Lower leg skin (tissue), 3 donors: ENCODE measurements at regions not wholly inside any gene's neighbourhood (a gene's known extent, or its start where the extent isn't known, plus 50 kb on each side); places are given as distances from the start of the nearest gene placed in this dataset.
"Not testable (repeated sequence)": the region's sequence is repeated elsewhere in the genome, so short reads cannot be mapped to it uniquely, and the experiment has no call there.

Experiments
- POLR2A ChIP-seq, 2 donors: fragments of 450-650 bp; IDR thresholded peaks; one replicate each; pipeline ENCODE4 v1.6.1; 2016 to 2017; ENCODE audit warnings: antibody characterized with exemption in 2 of 2, mild to moderate bottlenecking in 1 of 2, moderate library complexity in 1 of 2
- TF ChIP-seq, protein P1 (sequence below), 3 donors: fragments of 450-650 bp; IDR thresholded peaks; one replicate each; pipeline ENCODE4 v1.5.1; 2016; ENCODE audit warnings: antibody characterized with exemption in 3 of 3, mild to moderate bottlenecking in 3 of 3, moderate library complexity in 2 of 3

- TF ChIP-seq POLR2A (IDR thresholded peaks at IDR 0.05), result not testable (repeated sequence)
- TF ChIP-seq, protein P1, sequence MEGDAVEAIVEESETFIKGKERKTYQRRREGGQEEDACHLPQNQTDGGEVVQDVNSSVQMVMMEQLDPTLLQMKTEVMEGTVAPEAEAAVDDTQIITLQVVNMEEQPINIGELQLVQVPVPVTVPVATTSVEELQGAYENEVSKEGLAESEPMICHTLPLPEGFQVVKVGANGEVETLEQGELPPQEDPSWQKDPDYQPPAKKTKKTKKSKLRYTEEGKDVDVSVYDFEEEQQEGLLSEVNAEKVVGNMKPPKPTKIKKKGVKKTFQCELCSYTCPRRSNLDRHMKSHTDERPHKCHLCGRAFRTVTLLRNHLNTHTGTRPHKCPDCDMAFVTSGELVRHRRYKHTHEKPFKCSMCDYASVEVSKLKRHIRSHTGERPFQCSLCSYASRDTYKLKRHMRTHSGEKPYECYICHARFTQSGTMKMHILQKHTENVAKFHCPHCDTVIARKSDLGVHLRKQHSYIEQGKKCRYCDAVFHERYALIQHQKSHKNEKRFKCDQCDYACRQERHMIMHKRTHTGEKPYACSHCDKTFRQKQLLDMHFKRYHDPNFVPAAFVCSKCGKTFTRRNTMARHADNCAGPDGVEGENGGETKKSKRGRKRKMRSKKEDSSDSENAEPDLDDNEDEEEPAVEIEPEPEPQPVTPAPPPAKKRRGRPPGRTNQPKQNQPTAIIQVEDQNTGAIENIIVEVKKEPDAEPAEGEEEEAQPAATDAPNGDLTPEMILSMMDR (IDR thresholded peaks at IDR 0.05), result not testable (repeated sequence)
Measured at GRCh38 chr2:111287646-111288568, 167.2 kb downstream of the BCL2L11 start.
